ENCODE measurements at regions not wholly inside any gene's neighbourhood (a gene's known extent, or its start where the extent isn't known, plus 50 kb on each side); places are given as distances from the start of the nearest gene placed in this dataset.

- TF ChIP-seq GATA3 (IDR thresholded peaks at IDR 0.05; ENCODE audit: low read depth, low read length) (no peak), GATA2 (IDR thresholded peaks at IDR 0.05; ENCODE audit: low read depth, low read length) (no peak)
Measured at GRCh38 chr6:121597654-121598053, 162.2 kb downstream of the GJA1 start.

DNA sequence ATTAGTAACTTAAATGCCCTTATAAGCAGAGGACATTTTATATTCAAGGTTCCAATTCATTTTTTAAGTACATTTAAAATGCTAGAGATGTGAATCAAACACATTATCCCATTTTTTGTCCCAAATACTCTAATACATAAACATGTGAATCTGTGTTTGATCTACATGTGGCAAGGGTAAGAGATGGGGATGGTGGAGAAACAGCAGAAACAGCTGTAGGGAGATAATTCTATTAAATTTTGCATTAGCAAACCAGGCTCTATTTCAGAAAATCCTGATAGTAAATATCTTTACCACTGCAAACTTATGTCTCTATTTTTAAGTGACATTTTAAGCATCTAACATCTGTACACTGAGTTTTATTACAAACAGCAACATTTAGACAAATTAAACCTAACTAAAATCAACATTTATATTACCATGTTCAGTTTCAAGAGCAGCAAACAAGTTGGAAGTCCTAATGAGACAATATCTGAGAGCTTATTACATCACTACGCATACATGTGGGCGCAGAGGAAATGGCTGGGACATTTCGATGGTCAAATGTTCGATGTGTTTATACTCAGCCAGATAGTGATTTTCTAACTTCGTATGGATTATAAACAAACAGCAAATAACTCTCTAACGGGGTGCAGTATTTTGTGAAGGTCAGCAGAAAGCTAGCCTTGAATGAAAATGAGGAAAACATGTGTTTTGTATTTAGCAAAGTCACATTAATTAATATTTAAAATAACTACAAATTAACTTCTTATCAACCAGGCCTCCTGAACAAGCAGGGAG is 165.1 kb downstream of the GJA1 start:
- TF ChIP-seq GATA3 (IDR thresholded peaks at IDR 0.05; ENCODE audit: low read depth, low read length), result peak; percentile 50
- no peak for TF ChIP-seq GATA2 (IDR thresholded peaks at IDR 0.05; ENCODE audit: low read depth, low read length)

DNA sequence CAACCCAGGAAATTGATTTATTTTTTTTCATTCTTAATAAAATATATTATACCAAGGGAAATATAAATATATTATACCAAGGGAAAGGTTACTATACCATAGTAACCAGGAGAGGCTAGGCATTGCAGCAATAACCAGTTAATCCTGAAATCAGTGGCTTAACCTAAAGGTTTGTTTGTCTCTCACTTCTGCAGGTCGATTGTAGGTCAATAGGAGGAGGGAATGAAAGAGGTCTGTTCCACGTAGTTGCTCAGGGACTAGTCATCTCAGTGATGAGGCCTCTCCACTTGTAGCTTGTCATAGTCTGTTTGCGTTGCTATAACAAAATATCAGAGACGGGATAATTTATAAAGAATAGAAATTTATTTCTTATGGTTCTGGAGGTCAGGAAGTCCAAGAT is 168.0 kb downstream of the GJA1 start:
- TF ChIP-seq GATA3 (IDR thresholded peaks at IDR 0.05; ENCODE audit: low read depth, low read length) (no peak), GATA2 (IDR thresholded peaks at IDR 0.05; ENCODE audit: low read depth, low read length) (no peak)

DNA sequence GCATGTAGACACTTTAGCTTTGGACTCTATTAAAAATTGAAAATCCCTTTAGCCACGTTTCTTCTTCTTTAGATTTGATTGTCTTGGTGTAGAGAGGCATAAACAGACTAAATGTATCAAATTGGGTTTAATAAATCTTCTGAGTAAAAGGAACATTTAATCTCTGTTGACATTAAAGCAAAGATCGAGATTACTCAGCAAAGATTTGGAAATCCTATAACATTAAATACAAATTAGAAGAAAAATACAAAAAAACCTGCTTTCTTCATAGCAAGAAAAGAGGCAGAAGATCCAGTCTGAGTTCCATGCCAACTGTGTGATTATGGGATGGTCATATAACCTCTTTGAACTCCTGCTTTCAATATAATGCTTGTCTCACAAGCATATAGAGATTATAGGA is 172.3 kb downstream of the GJA1 start:
- no peak for TF ChIP-seq GATA2 (IDR thresholded peaks at IDR 0.05; ENCODE audit: low read depth, low read length)
- TF ChIP-seq GATA3 (IDR thresholded peaks at IDR 0.05; ENCODE audit: low read depth, low read length), result no peak

DNA sequence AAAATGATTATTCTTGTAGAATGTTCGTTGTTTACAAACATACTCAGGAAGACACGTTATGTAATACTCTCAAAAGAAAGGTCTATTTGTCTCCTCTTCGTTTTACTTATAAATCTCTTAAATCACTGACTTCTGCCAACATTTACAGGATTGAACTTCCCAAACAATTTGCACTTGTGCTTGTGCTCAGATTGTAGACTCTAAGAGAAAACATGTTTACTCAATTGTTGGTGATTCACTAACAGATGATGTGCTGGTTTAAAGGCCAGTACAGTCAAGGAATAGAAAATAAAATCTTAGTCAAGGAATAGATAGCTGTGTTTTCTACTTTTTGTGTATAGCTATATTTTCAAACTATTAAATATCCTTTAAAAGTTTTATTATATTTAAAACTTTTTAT is 172.8 kb downstream of the GJA1 start:
- no peak for TF ChIP-seq GATA3 (IDR thresholded peaks at IDR 0.05; ENCODE audit: low read depth, low read length)
- TF ChIP-seq GATA2 (IDR thresholded peaks at IDR 0.05; ENCODE audit: low read depth, low read length), result no peak

DNA sequence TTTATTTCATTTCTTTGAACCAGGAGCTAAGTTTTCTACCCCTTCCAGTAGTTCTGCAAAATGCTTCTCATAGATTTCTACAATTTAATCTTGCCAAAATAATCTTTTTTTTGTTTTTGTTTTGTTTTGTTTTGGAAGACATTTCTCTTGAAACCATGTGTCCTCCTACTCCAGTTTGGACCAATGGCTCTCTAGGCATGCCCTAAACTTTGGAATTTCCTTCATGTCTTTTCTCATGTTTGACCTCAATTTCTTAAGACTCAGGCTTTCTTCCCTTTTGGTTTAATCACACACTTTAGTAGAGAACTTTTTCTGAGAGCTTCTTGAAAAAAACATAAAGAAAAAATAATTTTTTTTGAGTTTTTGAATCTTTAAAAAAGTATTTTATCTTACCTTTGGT is 173.8 kb downstream of the GJA1 start:
- TF ChIP-seq GATA3 (IDR thresholded peaks at IDR 0.05; ENCODE audit: low read depth, low read length), result no peak
- no peak for TF ChIP-seq GATA2 (IDR thresholded peaks at IDR 0.05; ENCODE audit: low read depth, low read length)

DNA sequence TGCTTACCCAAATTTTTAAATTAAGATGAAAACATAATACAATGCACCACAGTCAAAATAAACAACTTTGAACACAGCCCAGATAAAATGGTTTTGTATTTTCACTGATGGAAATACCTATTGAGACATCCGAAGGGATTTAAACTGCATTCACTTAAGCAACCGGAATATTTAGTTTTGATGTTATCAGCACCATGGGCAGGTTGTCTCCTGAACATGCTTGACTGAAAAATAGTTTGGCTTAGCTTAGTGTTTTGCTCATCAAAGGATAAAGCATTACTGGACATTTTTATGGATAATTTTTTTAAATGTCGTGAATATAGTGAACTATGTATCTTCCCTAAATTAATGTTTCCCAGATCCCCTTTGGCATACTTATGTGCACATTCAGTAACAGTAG is 177.5 kb downstream of the GJA1 start:
- no peak for TF ChIP-seq GATA3 (IDR thresholded peaks at IDR 0.05; ENCODE audit: low read depth, low read length)
- TF ChIP-seq GATA2 (IDR thresholded peaks at IDR 0.05; ENCODE audit: low read depth, low read length), result no peak

- TF ChIP-seq GATA2 (IDR thresholded peaks at IDR 0.05; ENCODE audit: low read depth, low read length) (no peak), GATA3 (IDR thresholded peaks at IDR 0.05; ENCODE audit: low read depth, low read length) (no peak)
Measured at GRCh38 chr6:121614115-121614514, 178.7 kb downstream of the GJA1 start.

DNA sequence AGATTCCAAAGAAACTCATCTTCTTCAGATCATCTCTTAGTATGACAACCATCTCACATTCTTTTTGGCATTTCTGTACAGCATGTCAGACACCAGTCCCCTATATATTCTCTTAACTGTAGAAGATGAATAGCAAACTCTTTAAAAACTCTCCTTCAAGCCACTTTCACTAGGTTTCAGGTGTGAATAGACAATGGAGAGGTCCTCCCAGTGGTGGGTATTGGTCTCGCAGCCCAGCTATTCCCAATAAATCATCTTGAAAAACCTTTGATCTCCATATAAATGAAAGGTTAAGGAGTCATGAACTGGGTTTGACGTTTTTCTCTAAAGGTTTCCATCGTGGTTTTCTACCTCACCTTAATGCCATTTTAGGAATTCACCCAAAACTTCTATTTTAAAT is 180.0 kb downstream of the GJA1 start:
- TF ChIP-seq GATA3 (IDR thresholded peaks at IDR 0.05; ENCODE audit: low read depth, low read length) (no peak), GATA2 (IDR thresholded peaks at IDR 0.05; ENCODE audit: low read depth, low read length) (no peak)

- TF ChIP-seq GATA2 (IDR thresholded peaks at IDR 0.05; ENCODE audit: low read depth, low read length) (no peak), GATA3 (IDR thresholded peaks at IDR 0.05; ENCODE audit: low read depth, low read length) (no peak)
Measured at GRCh38 chr6:121616406-121616805, 181.0 kb downstream of the GJA1 start.

DNA sequence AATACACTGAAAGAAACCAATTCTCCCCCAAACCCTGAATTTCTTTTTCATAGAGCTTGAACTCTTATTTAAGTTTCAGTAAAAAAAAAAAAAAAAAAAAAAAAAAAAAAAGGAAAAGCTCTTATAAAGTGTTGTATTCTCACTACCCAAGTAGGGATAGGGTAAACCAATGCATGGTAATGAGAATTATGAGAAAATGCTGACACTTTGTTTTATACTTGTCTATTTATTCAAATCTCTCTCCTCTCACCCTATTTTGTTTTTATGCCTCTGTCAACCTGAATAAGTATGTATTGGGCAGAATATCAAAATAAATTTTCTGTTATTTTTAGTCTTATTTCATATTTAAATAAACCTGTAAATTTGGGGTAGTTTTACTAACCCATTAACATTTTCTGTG is 181.9 kb downstream of the GJA1 start:
- TF ChIP-seq GATA2 (IDR thresholded peaks at IDR 0.05; ENCODE audit: low read depth, low read length) (no peak), GATA3 (IDR thresholded peaks at IDR 0.05; ENCODE audit: low read depth, low read length) (no peak)

GRCh38 chr6:121619013-121619412 is 183.6 kb downstream of the GJA1 start:
- TF ChIP-seq GATA3 (IDR thresholded peaks at IDR 0.05; ENCODE audit: low read depth, low read length), result no peak
- TF ChIP-seq GATA2 (IDR thresholded peaks at IDR 0.05; ENCODE audit: low read depth, low read length), result no peak

DNA sequence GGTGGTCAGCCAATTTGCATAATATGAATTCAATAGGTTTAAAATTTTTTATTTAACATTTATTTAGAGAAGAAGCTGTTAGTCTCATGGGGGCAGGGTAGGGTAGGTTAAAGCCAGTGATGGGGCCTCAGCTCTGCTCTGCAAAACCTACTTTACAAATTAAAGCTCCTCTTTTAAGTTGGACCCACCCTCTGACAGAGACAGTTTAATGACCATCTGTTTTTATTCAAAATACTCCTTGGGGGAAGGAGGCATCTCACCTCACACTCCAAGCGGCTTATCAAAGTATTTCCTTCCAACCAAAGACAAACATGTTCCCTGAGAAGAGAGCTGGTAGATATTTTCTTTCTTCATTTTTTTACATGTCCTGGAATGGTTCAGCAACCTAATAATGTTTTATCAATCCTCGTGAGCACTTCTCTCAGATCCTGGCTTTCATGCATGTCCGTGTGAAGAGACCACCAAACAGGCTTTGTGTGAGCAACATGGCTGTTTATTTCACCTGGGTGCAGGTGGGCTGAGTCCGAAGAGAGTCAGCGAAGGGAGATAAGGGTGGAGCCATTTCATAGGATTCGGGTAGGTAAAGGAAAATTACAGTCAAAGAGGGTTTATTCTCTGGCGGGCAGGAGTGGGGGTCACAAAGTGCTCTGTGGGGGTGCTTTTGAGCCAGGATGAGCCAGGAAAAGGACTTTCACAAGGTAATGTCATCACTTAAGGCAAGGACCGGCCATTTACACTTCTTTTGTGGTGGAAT is 184.7 kb downstream of the GJA1 start:
- TF ChIP-seq GATA3 (IDR thresholded peaks at IDR 0.05; ENCODE audit: low read depth, low read length) (no peak), GATA2 (IDR thresholded peaks at IDR 0.05; ENCODE audit: low read depth, low read length) (no peak)

DNA sequence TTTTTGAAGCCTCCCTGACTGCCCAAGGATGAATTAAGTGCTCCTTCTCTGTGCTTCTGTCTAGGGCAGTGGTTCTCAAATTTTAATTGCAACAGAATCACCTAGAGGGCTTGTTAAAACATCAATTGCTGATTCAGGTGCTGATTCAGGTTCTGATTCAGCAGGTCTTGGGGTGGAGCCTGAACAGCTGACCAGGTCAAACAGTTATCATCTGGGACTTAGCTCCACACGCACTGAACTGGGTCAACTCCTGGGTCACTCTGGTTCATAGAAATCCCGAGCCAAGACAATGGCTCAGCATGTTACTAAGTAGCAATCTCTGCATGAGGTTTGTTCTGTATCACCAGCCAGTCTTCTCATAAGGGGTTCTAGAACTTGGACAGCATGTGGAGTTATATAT is 192.3 kb downstream of the GJA1 start:
- TF ChIP-seq GATA3 (IDR thresholded peaks at IDR 0.05; ENCODE audit: low read depth, low read length) (no peak), GATA2 (IDR thresholded peaks at IDR 0.05; ENCODE audit: low read depth, low read length) (no peak)

DNA sequence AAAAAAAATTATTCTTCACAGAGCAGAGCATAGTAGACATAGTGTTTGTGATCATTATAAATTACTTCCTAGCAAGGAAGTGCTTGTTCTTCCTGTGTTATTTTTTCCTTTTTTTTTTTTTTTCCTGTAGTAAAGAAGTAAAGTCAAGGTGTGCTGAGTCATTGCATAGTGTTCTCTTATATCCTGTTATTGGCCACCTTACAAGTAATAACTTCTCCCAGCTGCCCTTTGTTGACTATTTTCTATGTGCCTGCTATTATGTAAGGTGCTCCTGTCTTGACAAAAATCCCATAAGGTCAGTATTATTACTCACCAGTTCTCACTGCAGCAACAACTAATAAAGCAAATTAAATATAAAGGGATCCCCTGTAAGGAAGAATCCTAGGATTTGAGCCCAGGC is 195.3 kb downstream of the GJA1 start:
- no peak for TF ChIP-seq GATA2 (IDR thresholded peaks at IDR 0.05; ENCODE audit: low read depth, low read length)
- TF ChIP-seq GATA3 (IDR thresholded peaks at IDR 0.05; ENCODE audit: low read depth, low read length), result no peak

Data from SH-SY5Y (cell line).